Adrenal gland (tissue), 9 donors: ENCODE measurements at regions not wholly inside any gene's neighbourhood (a gene's known extent, or its start where the extent isn't known, plus 50 kb on each side); places are given as distances from the start of the nearest gene placed in this dataset.

Experiments
- DNase-seq, 7 donors: peaks; one replicate each; pipeline ENCODE4 v3.0.0-alpha.2; 2019 to 2020
- H3K27ac ChIP-seq, 5 donors: fragments of 200-600 bp; sonication (generic) in 4 of 5; 1 replicate in 3 of 5; 2 replicates in 2 of 5; pipeline versions ENCODE4 v1.5.1 to v1.8.0; 2016 to 2020; ENCODE audit warnings: mild to moderate bottlenecking in 1 of 5
- H3K27me3 ChIP-seq: fragments of 200-600 bp; 2 replicates; pipeline ENCODE4 v1.8.0; 2021
- H3K36me3 ChIP-seq, 2 donors: fragments of 200-600 bp; replicated peaks in 1 of 2; 1 replicate in 1 of 2; 2 replicates in 1 of 2; pipeline versions ENCODE4 v1.5.1 to v1.8.0; 2018 to 2022
- H3K4me1 ChIP-seq, 2 donors: fragments of 200-600 bp; replicated peaks in 1 of 2; 1 replicate in 1 of 2; 2 replicates in 1 of 2; pipeline versions ENCODE4 v1.5.1 to v1.8.0; 2018 to 2021
- H3K4me3 ChIP-seq, 4 donors: fragments of 200-600 bp; sonication (generic) in 3 of 4; one replicate each; pipeline ENCODE4 v1.5.1; 2016 to 2018
- H3K9me3 ChIP-seq, 3 donors: fragments of 200-600 bp; sonication (generic) in 1 of 3; replicated peaks in 1 of 3; 1 replicate in 2 of 3; 2 replicates in 1 of 3; pipeline versions ENCODE4 v1.5.1 to v1.8.0; 2016 to 2021
- POLR2A ChIP-seq, 2 donors: fragments of 450-650 bp; IDR thresholded peaks; one replicate each; pipeline ENCODE4 v1.6.1; 2017; ENCODE audit warnings: antibody characterized with exemption in 2 of 2, mild to moderate bottlenecking in 2 of 2, moderate library complexity in 1 of 2
- WGBS, 4 donors: extraction: QIAGEN DNeasy Blood & Tissue Kit in 2 of 4; methylation state at CpG; one replicate each; pipeline versions ENCODE4 v1.1.5 to v1.1.7; 2013 to 2017; 5-methylcytosine and 5-hydroxymethylcytosine counted together
- intact Hi-C, 2 donors: fragments of 100-400 bp; cut with DNase I; formaldehyde crosslinking; loops; one replicate each; pipeline versions ENCODE4 v1.14.1 to v1.15.0; 2022 to 2023
- TF ChIP-seq, protein P1 (sequence below), 6 experiments: fragments of 450-650 bp in 4 of 6; fragments of 200-600 bp in 2 of 6; sonication (generic) in 1 of 6; IDR thresholded peaks; 1 replicate in 5 of 6; 2 replicates in 1 of 6; pipeline versions ENCODE4 v1.5.1 to v1.8.0; 2016 to 2021; ENCODE audit warnings: antibody characterized with exemption in 6 of 6, mild to moderate bottlenecking in 2 of 6, moderate library complexity in 1 of 6
- donor health status: healthy with polysubstance abuse.
- donor health status: Bipolar disorder and iron deficiency.
- donor health status: DM: yes; HTN: yes; CAD: no.
- donor health status: DM: no; HTN: no; CAD: no.
- donor health status: DM: no; HTN: no; CAD: no.

DNA sequence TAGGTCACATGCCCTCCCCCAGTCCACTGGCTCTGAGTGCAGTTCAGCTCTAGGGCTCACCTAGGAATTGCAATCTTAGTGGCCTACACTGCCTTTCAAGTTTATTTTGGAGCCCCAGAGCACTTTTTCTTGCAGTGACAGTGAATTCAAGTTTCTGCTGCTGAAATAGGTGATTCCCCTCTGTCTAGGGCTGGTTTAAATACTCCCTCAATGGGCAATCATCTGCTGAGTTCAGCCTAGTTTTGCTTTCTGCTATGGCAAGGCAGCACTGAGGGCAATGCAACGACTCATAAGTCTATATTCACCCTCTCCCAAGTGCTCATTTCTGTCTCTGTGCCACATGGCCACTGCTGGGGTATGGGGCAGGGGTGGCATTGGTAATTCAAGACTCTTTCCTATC is 472.6 kb upstream of the RGS18 start:
- Histone ChIP-seq H3K36me3 (no peaks in the 10 kb centered on the region), H3K9me3 (no peaks in the 10 kb centered on the region), H3K4me3 (no peak overlapping the region), H3K4me1 (no peaks in the 10 kb centered on the region), H3K27me3 (no peaks in the 10 kb centered on the region), H3K27ac (no peak overlapping the region)
- 42 to 69% (median 64%) methylated on average over 1 of the region's 1 CpG for WGBS, 4 donors
- no peak for DNase-seq
- TF ChIP-seq, protein P1, sequence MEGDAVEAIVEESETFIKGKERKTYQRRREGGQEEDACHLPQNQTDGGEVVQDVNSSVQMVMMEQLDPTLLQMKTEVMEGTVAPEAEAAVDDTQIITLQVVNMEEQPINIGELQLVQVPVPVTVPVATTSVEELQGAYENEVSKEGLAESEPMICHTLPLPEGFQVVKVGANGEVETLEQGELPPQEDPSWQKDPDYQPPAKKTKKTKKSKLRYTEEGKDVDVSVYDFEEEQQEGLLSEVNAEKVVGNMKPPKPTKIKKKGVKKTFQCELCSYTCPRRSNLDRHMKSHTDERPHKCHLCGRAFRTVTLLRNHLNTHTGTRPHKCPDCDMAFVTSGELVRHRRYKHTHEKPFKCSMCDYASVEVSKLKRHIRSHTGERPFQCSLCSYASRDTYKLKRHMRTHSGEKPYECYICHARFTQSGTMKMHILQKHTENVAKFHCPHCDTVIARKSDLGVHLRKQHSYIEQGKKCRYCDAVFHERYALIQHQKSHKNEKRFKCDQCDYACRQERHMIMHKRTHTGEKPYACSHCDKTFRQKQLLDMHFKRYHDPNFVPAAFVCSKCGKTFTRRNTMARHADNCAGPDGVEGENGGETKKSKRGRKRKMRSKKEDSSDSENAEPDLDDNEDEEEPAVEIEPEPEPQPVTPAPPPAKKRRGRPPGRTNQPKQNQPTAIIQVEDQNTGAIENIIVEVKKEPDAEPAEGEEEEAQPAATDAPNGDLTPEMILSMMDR (IDR thresholded peaks at IDR 0.05): no peak
- no peak for TF ChIP-seq POLR2A (IDR thresholded peaks at IDR 0.05)
- intact Hi-C loops: no loop called here

DNA sequence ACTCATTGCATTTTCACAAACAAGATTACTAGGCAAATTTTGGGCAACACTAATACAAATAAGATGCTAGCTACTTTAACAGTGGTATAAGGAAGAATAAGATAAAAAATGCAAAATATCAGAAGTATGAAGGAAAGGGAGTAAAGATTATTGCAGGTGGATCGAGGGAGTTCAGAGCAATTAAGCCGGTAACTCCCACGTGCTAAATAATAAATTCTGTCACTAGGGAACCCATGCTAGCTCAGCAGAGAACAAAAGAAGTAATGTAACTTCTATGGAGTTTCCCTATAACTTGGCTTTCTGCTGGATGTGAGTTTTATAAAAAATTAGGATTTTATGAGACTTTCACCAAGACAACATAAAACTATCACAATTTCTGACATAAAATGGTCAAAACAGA is 470.5 kb upstream of the RGS18 start:
- Histone ChIP-seq H3K4me1 (no peaks in the 10 kb centered on the region), H3K4me3 (no peak overlapping the region), H3K27me3 (no peaks in the 10 kb centered on the region), H3K9me3 (no peaks in the 10 kb centered on the region), H3K36me3 (no peaks in the 10 kb centered on the region), H3K27ac (no peak overlapping the region)
- DNase-seq: no peak
- no peak for TF ChIP-seq POLR2A (IDR thresholded peaks at IDR 0.05)
- TF ChIP-seq, protein P1 (IDR thresholded peaks at IDR 0.05): no peak
- WGBS, 4 donors: 59 to 83% (median 73%) methylated on average over 3 of the region's 3 CpGs
- intact Hi-C loops: no loop called here

DNA sequence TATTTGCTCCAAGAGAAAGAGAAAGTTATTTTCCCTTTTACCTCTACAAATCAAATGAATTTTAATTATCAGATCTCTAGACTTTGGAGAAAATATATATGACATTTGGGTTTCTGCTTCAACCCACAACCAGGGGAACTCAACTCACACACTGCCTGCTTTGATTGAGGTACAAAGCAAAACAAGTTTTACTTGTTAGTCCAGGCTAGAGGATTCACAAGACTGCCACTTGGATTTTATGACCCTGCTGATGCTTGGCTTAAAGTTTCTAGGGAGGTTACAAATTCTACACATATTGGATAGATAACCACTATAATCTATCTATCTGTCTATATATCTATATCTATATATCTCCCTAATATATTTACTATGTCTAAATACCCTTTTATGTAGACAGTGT is 467.3 kb upstream of the RGS18 start:
- H3K27me3 ChIP-seq: no peaks in the 10 kb centered on the region
- TF ChIP-seq, protein P1 (IDR thresholded peaks at IDR 0.05): no peak
- TF ChIP-seq POLR2A (IDR thresholded peaks at IDR 0.05): no peak
- no peaks in the 10 kb centered on the region for H3K9me3 ChIP-seq
- H3K4me1 ChIP-seq: no peaks in the 10 kb centered on the region
- no peak overlapping the region for H3K27ac ChIP-seq
- no peaks in the 10 kb centered on the region for H3K36me3 ChIP-seq
- DNase-seq: no peak
- intact Hi-C loops: no loop called here
- H3K4me3 ChIP-seq: no peak overlapping the region

DNA sequence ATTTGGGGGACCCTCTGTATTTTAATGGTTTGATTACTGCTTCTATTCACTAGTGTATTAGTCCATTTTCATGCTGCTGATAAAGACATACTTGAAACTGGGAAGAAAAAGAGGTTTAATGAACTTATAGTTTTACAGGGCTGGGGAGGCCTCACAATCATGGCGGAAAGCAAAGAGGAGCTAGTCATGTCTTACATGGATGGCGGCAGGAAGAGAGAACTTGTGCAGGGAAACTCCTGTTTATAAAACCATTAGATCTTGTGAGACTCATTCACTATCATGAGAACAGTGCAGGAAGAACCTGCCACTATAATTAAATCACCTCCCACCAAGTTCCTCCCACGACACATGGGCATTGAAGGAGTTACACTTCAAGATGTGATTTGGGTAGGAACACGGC is 464.5 kb upstream of the RGS18 start:
- Histone ChIP-seq H3K36me3 (no peaks in the 10 kb centered on the region), H3K27ac (no peak overlapping the region), H3K4me1 (no peaks in the 10 kb centered on the region), H3K4me3 (no peak overlapping the region), H3K9me3 (no peaks in the 10 kb centered on the region), H3K27me3 (no peaks in the 10 kb centered on the region)
- WGBS, 4 donors: 77 to 89% (median 82%) methylated on average over 4 of the region's 4 CpGs
- intact Hi-C loops: no loop called here
- DNase-seq: no peak
- TF ChIP-seq, protein P1 (IDR thresholded peaks at IDR 0.05): no peak
- no peak for TF ChIP-seq POLR2A (IDR thresholded peaks at IDR 0.05)
